IMR-90 (cell line): ENCODE measurements at regions not wholly inside any gene's neighbourhood (a gene's known extent, or its start where the extent isn't known, plus 50 kb on each side); places are given as distances from the start of the nearest gene placed in this dataset.

Experiments used
- ATAC-seq: fragments of 200-7000 bp; cut with Tn5 transposase; 2 replicates; pipeline ENCODE4 v1.9.1; 2020; ENCODE audit warnings: low read depth, mild to moderate bottlenecking, moderate library complexity
- BruUV-seq: library from RNA; stranded (reverse); fragments of 400-500 nt; replicated peaks from 2 replicates; lab custom pipeline; 2021; lab: Mats Ljungman, UMichigan
- CTCF ChIA-PET: fragments of 300-600 bp; formaldehyde crosslinking; extraction: SDS; loops from one replicate; lab custom pipeline; 2021; ENCODE audit warnings: antibody characterized with exemption; lab: Yijun Ruan, JAX
- POLR2A ChIA-PET: fragments of 300-600 bp; sonication (Branson Sonifier 250); formaldehyde crosslinking; loops from one replicate; lab custom pipeline; 2022; ENCODE audit warnings: antibody characterized with exemption; ENCODE audit not compliant: unreplicated experiment; lab: Charles Lee
- DNase-seq: peaks from one replicate; pipeline ENCODE4 v3.0.0; 2013
- H2AFZ ChIP-seq: replicated peaks from 2 replicates; pipeline ENCODE3; 2013; ENCODE audit warnings: low read length, mild to moderate bottlenecking; ENCODE audit not compliant: poor library complexity
- H2AK5ac ChIP-seq: 2 replicates; pipeline ENCODE4 v1.6.1; 2013; ENCODE audit warnings: low read depth, low read length, inconsistent platforms
- H2AK9ac ChIP-seq: replicated peaks from 2 replicates; pipeline ENCODE3; 2013; ENCODE audit warnings: mild to moderate bottlenecking, low read depth, low read length, moderate library complexity; ENCODE audit not compliant: poor library complexity
- H2BK120ac ChIP-seq: 2 replicates; pipeline ENCODE4 v1.6.1; 2013; ENCODE audit warnings: low read depth, low read length, inconsistent platforms
- H2BK15ac ChIP-seq: 3 replicates; pipeline ENCODE4 v1.6.1; 2013; ENCODE audit warnings: low read depth, low read length, inconsistent platforms
- H2BK20ac ChIP-seq: 2 replicates; pipeline ENCODE4 v1.6.1; 2013; ENCODE audit warnings: low read depth, mild to moderate bottlenecking, inconsistent platforms, low read length, moderate library complexity
- H2BK5ac ChIP-seq: 2 replicates; pipeline ENCODE4 v1.6.1; 2013; ENCODE audit warnings: mild to moderate bottlenecking, low read depth, low read length, inconsistent platforms; ENCODE audit not compliant: poor library complexity, severe bottlenecking
- H3K14ac ChIP-seq: replicated peaks from 2 replicates; pipeline ENCODE4 v1.6.1; 2013; ENCODE audit warnings: low read depth, low read length, inconsistent platforms
- H3K18ac ChIP-seq: 2 replicates; pipeline ENCODE4 v1.6.1; 2013; ENCODE audit warnings: low read depth, low read length, control low read depth
- H3K23ac ChIP-seq: 2 replicates; pipeline ENCODE4 v1.6.1; 2013; ENCODE audit warnings: low read depth, low read length, inconsistent platforms
- H3K27ac ChIP-seq: 2 replicates; pipeline ENCODE4 v1.5.1; 2013; ENCODE audit warnings: mild to moderate bottlenecking, control low read depth, low read length; ENCODE audit not compliant: insufficient read depth
- H3K27me3 ChIP-seq: 2 replicates; pipeline ENCODE4 v1.6.1; 2013; ENCODE audit warnings: low read length; ENCODE audit not compliant: control insufficient read depth, insufficient read depth
- H3K36me3 ChIP-seq: 2 replicates; pipeline ENCODE4 v1.6.1; 2013; ENCODE audit warnings: low read length, mixed read lengths; ENCODE audit not compliant: control insufficient read depth, insufficient read depth
- H3K4ac ChIP-seq: 2 replicates; pipeline ENCODE4 v1.6.1; 2013; ENCODE audit warnings: low read depth, low read length, inconsistent platforms
- H3K4me1 ChIP-seq: 2 replicates; pipeline ENCODE4 v1.6.1; 2013; ENCODE audit warnings: low read length, mixed read lengths; ENCODE audit not compliant: control insufficient read depth, insufficient read depth
- H3K4me2 ChIP-seq: 2 replicates; pipeline ENCODE4 v1.6.1; 2013; ENCODE audit warnings: low read depth, mild to moderate bottlenecking, control low read depth, low read length, moderate library complexity
- H3K4me3 ChIP-seq: 2 replicates; pipeline ENCODE4 v1.5.1; 2013; ENCODE audit warnings: low read depth, mild to moderate bottlenecking, control low read depth, low read length, moderate library complexity; ENCODE audit not compliant: insufficient read depth
- H3K56ac ChIP-seq: 2 replicates; pipeline ENCODE4 v1.6.1; 2013; ENCODE audit warnings: low read length, inconsistent platforms; ENCODE audit not compliant: insufficient read depth; ENCODE audit errors: extremely low read depth
- H3K79me1 ChIP-seq, 2 experiments: 2 replicates each; pipeline ENCODE4 v1.6.1; 2013; ENCODE audit warnings: low read length in 2 of 2, inconsistent platforms in 1 of 2, low read depth in 1 of 2
- H3K9ac ChIP-seq: 2 replicates; pipeline ENCODE4 v1.6.1; 2013; ENCODE audit warnings: low read depth, low read length, control low read depth
- H3K9me1 ChIP-seq: 2 replicates; pipeline ENCODE4 v1.6.1; 2013; ENCODE audit warnings: low read length, inconsistent platforms; ENCODE audit not compliant: insufficient read depth
- H3K9me3 ChIP-seq: 2 replicates; pipeline ENCODE4 v1.6.1; 2013; ENCODE audit warnings: low read length; ENCODE audit not compliant: control insufficient read depth, insufficient read depth
- H4K20me1 ChIP-seq: 2 replicates; pipeline ENCODE4 v1.6.1; 2013; ENCODE audit warnings: low read length, inconsistent platforms; ENCODE audit not compliant: insufficient read depth
- H4K5ac ChIP-seq: 2 replicates; pipeline ENCODE4 v1.6.1; 2013; ENCODE audit warnings: mild to moderate bottlenecking, low read depth, low read length, control low read depth
- H4K8ac ChIP-seq, 2 experiments: 2 replicates each; pipeline ENCODE4 v1.6.1; 2013; ENCODE audit warnings: low read depth in 2 of 2, low read length in 2 of 2, control low read depth in 1 of 2, inconsistent platforms in 1 of 2
- H4K91ac ChIP-seq: 2 replicates; pipeline ENCODE4 v1.6.1; 2013; ENCODE audit warnings: low read depth, low read length, inconsistent platforms; ENCODE audit not compliant: insufficient read depth
- BHLHE40 ChIP-seq: fragments of 150-350 bp; IDR thresholded peaks from 2 replicates; pipeline ENCODE4 v1.6.1; 2016; ENCODE audit warnings: mild to moderate bottlenecking, low read depth, low read length
- CEBPB ChIP-seq: IDR thresholded peaks from 2 replicates; pipeline ENCODE4 v1.6.1; 2012; ENCODE audit warnings: low read depth, low read length, improper control_type of control experiment
- FOS ChIP-seq: fragments of 150-350 bp; IDR thresholded peaks from 2 replicates; pipeline ENCODE4 v1.6.1; 2016; ENCODE audit warnings: low read depth, low read length
- MAFK ChIP-seq: IDR thresholded peaks from 2 replicates; pipeline ENCODE4 v1.6.1; 2012; ENCODE audit warnings: low read depth, low read length, improper control_type of control experiment
- MAZ ChIP-seq: IDR thresholded peaks from 2 replicates; pipeline ENCODE4 v1.6.1; 2012; ENCODE audit warnings: low read depth, mild to moderate bottlenecking, low read length, improper control_type of control experiment, moderate library complexity, borderline replicate concordance
- MXI1 ChIP-seq: IDR thresholded peaks from 2 replicates; pipeline ENCODE4 v1.6.1; 2012; ENCODE audit warnings: low read depth, mild to moderate bottlenecking, low read length, moderate library complexity, borderline replicate concordance
- POLR2A ChIP-seq: IDR thresholded peaks from 2 replicates; pipeline ENCODE4 v1.6.1; 2012; ENCODE audit warnings: mild to moderate bottlenecking, low read depth, low read length
- RCOR1 ChIP-seq: IDR thresholded peaks from 2 replicates; pipeline ENCODE4 v1.6.1; 2012; ENCODE audit warnings: mild to moderate bottlenecking, low read length, improper control_type of control experiment; ENCODE audit not compliant: insufficient replicate concordance
- RFX5 ChIP-seq: IDR thresholded peaks from 2 replicates; pipeline ENCODE4 v1.8.0; 2012; ENCODE audit warnings: low read depth, mild to moderate bottlenecking, low read length, moderate library complexity
- SMC3 ChIP-seq: fragments of 150-350 bp; IDR thresholded peaks from 2 replicates; pipeline ENCODE4 v1.6.1; 2016; ENCODE audit warnings: low read depth, mild to moderate bottlenecking, antibody characterized with exemption, low read length, moderate library complexity
- whole genome bisulfite sequencing, 2 experiments: methylation state at CpG; one replicate each; pipeline versions ENCODE4 v1.1.5 to v1.1.7; 2013; ENCODE audit warnings: missing lambda C conversion rate in 2 of 2; ENCODE audit not compliant: insufficient read length in 1 of 2; ENCODE audit errors: extremely low coverage in 2 of 2; 5-methylcytosine and 5-hydroxymethylcytosine counted together
- dilution Hi-C: fragments of 300-500 bp; cut with HindIII; formaldehyde crosslinking; loops from one replicate; pipeline ENCODE4 v1.14.3; 2018; ENCODE audit warnings: low sequenced_read_pairs; ENCODE audit not compliant: unreplicated experiment
- in situ Hi-C: fragments of 300-500 bp; cut with MboI; formaldehyde crosslinking; loops from 3 replicates; pipeline ENCODE4 v1.14.3; 2019; ENCODE audit warnings: low sequenced_read_pairs, inconsistent platforms, mixed read lengths
- intact Hi-C: fragments of 100-400 bp; cut with micrococcal nuclease; formaldehyde crosslinking; loops from 2 replicates; pipeline ENCODE4 v1.10.0; 2022
- TF ChIP-seq, protein P1 (sequence below): conservative IDR thresholded peaks from 2 replicates; pipeline ENCODE4 v1.5.1; 2012; ENCODE audit warnings: mild to moderate bottlenecking, low read depth, low read length, improper control_type of control experiment

DNA sequence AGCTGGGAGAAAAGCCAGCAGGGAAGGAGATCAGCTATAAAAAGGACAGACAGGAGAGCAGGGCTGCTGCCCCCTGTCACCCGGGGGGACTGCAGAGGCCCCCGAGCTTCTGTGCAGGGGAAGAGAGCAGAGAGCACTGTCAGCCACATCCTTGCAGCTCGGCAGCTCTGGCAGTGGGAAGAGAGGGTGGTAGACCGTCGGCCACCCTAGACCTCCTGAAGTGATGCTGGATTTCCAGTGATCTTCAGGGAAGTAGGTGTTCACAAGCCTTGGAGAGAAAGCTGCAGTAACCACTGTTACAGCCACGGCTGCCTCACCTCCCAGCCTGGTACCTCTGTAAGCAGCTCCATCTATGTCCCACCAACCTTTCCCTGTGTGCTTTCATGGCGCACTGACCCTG, 134.9 kb downstream of the TFCP2L1 start:
- Histone ChIP-seq H3K4me1 (no peaks in the 10 kb centered on the region), H3K56ac (no peak overlapping the region), H3K9me3 (no peaks in the 10 kb centered on the region), H3K23ac (no peak overlapping the region), H2BK120ac (no peak overlapping the region), H3K14ac (no peak overlapping the region), H2BK5ac (no peak overlapping the region), H2AFZ (no peak overlapping the region), H3K27me3 (peaks cover 12% of the 10 kb centered on the region), H3K4me2 (no peak overlapping the region), H3K36me3 (no peaks in the 10 kb centered on the region), H3K4me3 (no peak overlapping the region), H2BK20ac (no peak overlapping the region), H2AK5ac (no peak overlapping the region), H3K18ac (no peak overlapping the region), H3K9ac (no peak overlapping the region), H4K5ac (no peak overlapping the region), H3K9me1 (no peaks in the 10 kb centered on the region), H3K79me1 (no peaks in the 10 kb centered on the region), H2AK9ac (no peak overlapping the region), H4K20me1 (no peaks in the 10 kb centered on the region), H3K27ac (no peak overlapping the region), H3K4ac (no peak overlapping the region), H4K8ac (no peak overlapping the region), H2BK15ac (no peak overlapping the region), H4K91ac (no peak overlapping the region)
- no peak for TF ChIP-seq POLR2A
- TF ChIP-seq FOS = no peak
- TF ChIP-seq BHLHE40 = no peak
- no peak for TF ChIP-seq MAFK
- TF ChIP-seq, protein P1, sequence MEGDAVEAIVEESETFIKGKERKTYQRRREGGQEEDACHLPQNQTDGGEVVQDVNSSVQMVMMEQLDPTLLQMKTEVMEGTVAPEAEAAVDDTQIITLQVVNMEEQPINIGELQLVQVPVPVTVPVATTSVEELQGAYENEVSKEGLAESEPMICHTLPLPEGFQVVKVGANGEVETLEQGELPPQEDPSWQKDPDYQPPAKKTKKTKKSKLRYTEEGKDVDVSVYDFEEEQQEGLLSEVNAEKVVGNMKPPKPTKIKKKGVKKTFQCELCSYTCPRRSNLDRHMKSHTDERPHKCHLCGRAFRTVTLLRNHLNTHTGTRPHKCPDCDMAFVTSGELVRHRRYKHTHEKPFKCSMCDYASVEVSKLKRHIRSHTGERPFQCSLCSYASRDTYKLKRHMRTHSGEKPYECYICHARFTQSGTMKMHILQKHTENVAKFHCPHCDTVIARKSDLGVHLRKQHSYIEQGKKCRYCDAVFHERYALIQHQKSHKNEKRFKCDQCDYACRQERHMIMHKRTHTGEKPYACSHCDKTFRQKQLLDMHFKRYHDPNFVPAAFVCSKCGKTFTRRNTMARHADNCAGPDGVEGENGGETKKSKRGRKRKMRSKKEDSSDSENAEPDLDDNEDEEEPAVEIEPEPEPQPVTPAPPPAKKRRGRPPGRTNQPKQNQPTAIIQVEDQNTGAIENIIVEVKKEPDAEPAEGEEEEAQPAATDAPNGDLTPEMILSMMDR = no peak
- TF ChIP-seq MXI1 = no peak
- TF ChIP-seq SMC3 = no peak
- TF ChIP-seq MAZ = no peak
- no peak for TF ChIP-seq RFX5
- no peak for TF ChIP-seq RCOR1
- TF ChIP-seq CEBPB = no peak
- POLR2A ChIA-PET = interaction anchor here (0.6 kb wide), 1 partner anchor 18 kb away, joined by 3 read pairs; no protein-coding TSS in a partner anchor
- in situ Hi-C loops (no loop called here), intact Hi-C loops (no loop called here), dilution Hi-C loops (no loop called here)
- DNase-seq (no peak), ATAC-seq (no peak)
- BruUV-seq = no TSS peak
- 41% methylated on average over 6 of the region's 7 CpGs; no CpG with 5 or more reads in 1 of the 2 experiments for WGBS, 2 experiments
- CTCF ChIA-PET = no interaction called here
